Fibroblast of lung (primary cell): ENCODE measurements at regions not wholly inside any gene's neighbourhood (a gene's known extent, or its start where the extent isn't known, plus 50 kb on each side); places are given as distances from the start of the nearest gene placed in this dataset.

Experiments
- DNase-seq, 2 donors: peaks; one replicate each; pipeline versions ENCODE4 v3.0.0 to v3.0.0-alpha.2; 2010; ENCODE audit warnings: low read depth in 2 of 2
- H2AFZ ChIP-seq: 2 replicates; pipeline ENCODE4 v1.5.1; 2012; ENCODE audit warnings: low read length, control low read depth, inconsistent platforms
- H3K27ac ChIP-seq: 2 replicates; pipeline ENCODE4 v1.5.1; 2011; ENCODE audit warnings: low read length, control low read depth; ENCODE audit not compliant: insufficient read depth
- H3K27me3 ChIP-seq: 2 replicates; pipeline ENCODE4 v1.5.1; 2011; ENCODE audit warnings: mild to moderate bottlenecking, low read length; ENCODE audit not compliant: control insufficient read depth, insufficient read depth
- H3K36me3 ChIP-seq: 2 replicates; pipeline ENCODE4 v1.5.1; 2011; ENCODE audit warnings: low read length; ENCODE audit not compliant: control insufficient read depth, insufficient read depth
- H3K4me1 ChIP-seq: 2 replicates; pipeline ENCODE4 v1.5.1; 2011; ENCODE audit warnings: low read length; ENCODE audit not compliant: control insufficient read depth, insufficient read depth; ENCODE audit errors: extremely low read depth
- H3K4me2 ChIP-seq: 2 replicates; pipeline ENCODE4 v1.5.1; 2011; ENCODE audit warnings: low read length, control low read depth; ENCODE audit not compliant: insufficient read depth; ENCODE audit errors: extremely low read depth
- H3K4me3 ChIP-seq, 4 experiments: fragments of 200-600 bp in 1 of 4; sonication (generic) in 1 of 4; replicated peaks in 1 of 4; 2 replicates each; pipeline ENCODE4 v1.5.1; 2011 to 2016; ENCODE audit warnings: low read length in 4 of 4, low read depth in 3 of 4, mild to moderate bottlenecking in 3 of 4, control low read depth in 2 of 4, inconsistent platforms in 1 of 4, mixed read lengths in 1 of 4; ENCODE audit not compliant: insufficient read depth in 1 of 4; ENCODE audit errors: control extremely low read depth in 1 of 4
- H3K79me2 ChIP-seq: 2 replicates; pipeline ENCODE4 v1.5.1; 2012; ENCODE audit warnings: mild to moderate bottlenecking, low read length, inconsistent platforms; ENCODE audit not compliant: control insufficient read depth, insufficient read depth
- H3K9ac ChIP-seq: 2 replicates; pipeline ENCODE4 v1.5.1; 2011; ENCODE audit warnings: mild to moderate bottlenecking, low read length, control low read depth; ENCODE audit not compliant: insufficient read depth
- H3K9me3 ChIP-seq: 2 replicates; pipeline ENCODE4 v1.5.1; 2012; ENCODE audit warnings: low read depth, low read length; ENCODE audit not compliant: control insufficient read depth, insufficient read depth
- H4K20me1 ChIP-seq: 2 replicates; pipeline ENCODE4 v1.5.1; 2011; ENCODE audit warnings: low read length; ENCODE audit not compliant: control insufficient read depth, insufficient read depth; ENCODE audit errors: extremely low read depth
- CTCF ChIP-seq, 2 donors: IDR thresholded peaks in 1 of 2; conservative IDR thresholded peaks in 1 of 2; 1 replicate in 1 of 2; 2 replicates in 1 of 2; pipeline ENCODE4 v1.5.1; 2011 to 2012; ENCODE audit warnings: low read length in 2 of 2, control low read depth in 1 of 2, inconsistent platforms in 1 of 2, low read depth in 1 of 2, mild to moderate bottlenecking in 1 of 2
- EZH2 ChIP-seq: IDR thresholded peaks from 2 replicates; pipeline ENCODE4 v1.5.1; 2012; ENCODE audit warnings: low read length, control low read depth, mild to moderate bottlenecking; ENCODE audit errors: missing control alignments

GRCh38 chr7:84535580-84536270 lies 341.1 kb upstream of the SEMA3A start:
- no peak overlapping the region for H3K4me2 ChIP-seq
- TF ChIP-seq CTCF (conservative IDR thresholded peaks at IDR 0.05 in 1 of 2, IDR thresholded peaks at IDR 0.05 in 1 of 2; ENCODE audit: low read depth in 1 of 2, low read length in 2 of 2) (no peak), EZH2 (no peak)
- no peak overlapping the region for H3K27ac ChIP-seq
- no peaks in the 10 kb centered on the region for H3K36me3 ChIP-seq
- no peak overlapping the region for H2AFZ ChIP-seq
- no peak for DNase-seq
- H3K4me1 ChIP-seq: no peaks in the 10 kb centered on the region
- no peak overlapping the region for H3K9ac ChIP-seq
- no peaks in the 10 kb centered on the region for H3K27me3 ChIP-seq
- H3K79me2 ChIP-seq: no peaks in the 10 kb centered on the region
- H3K4me3 ChIP-seq: no peak overlapping the region
- no peaks in the 10 kb centered on the region for H3K9me3 ChIP-seq
- H4K20me1 ChIP-seq: no peaks in the 10 kb centered on the region

GRCh38 chr7:84533182-84533581 lies 338.6 kb upstream of the SEMA3A start:
- Histone ChIP-seq H3K36me3 (no peaks in the 10 kb centered on the region), H3K9me3 (no peaks in the 10 kb centered on the region), H3K79me2 (no peaks in the 10 kb centered on the region), H3K4me1 (peaks cover 5% of the 10 kb centered on the region), H4K20me1 (no peaks in the 10 kb centered on the region), H3K4me3 (no peak overlapping the region), H2AFZ (no peak overlapping the region), H3K9ac (no peak overlapping the region), H3K27me3 (no peaks in the 10 kb centered on the region), H3K27ac (no peak overlapping the region), H3K4me2 (no peak overlapping the region)
- TF ChIP-seq CTCF (conservative IDR thresholded peaks at IDR 0.05 in 1 of 2, IDR thresholded peaks at IDR 0.05 in 1 of 2; ENCODE audit: low read depth in 1 of 2, low read length in 2 of 2): no peak
- TF ChIP-seq EZH2: no peak
- no peak for DNase-seq

GRCh38 chr7:84532196-84532595 lies 337.6 kb upstream of the SEMA3A start:
- Histone ChIP-seq H3K27ac (no peak overlapping the region), H3K4me3 (no peak overlapping the region), H2AFZ (no peak overlapping the region), H3K9me3 (no peaks in the 10 kb centered on the region), H3K36me3 (no peaks in the 10 kb centered on the region), H4K20me1 (no peaks in the 10 kb centered on the region), H3K4me2 (no peak overlapping the region), H3K79me2 (no peaks in the 10 kb centered on the region), H3K27me3 (no peaks in the 10 kb centered on the region), H3K4me1 (peaks cover 5% of the 10 kb centered on the region), H3K9ac (no peak overlapping the region)
- no peak for TF ChIP-seq EZH2
- no peak for TF ChIP-seq CTCF (conservative IDR thresholded peaks at IDR 0.05 in 1 of 2, IDR thresholded peaks at IDR 0.05 in 1 of 2; ENCODE audit: low read depth in 1 of 2, low read length in 2 of 2)
- no peak for DNase-seq
